Endodermal cell (in vitro differentiated cells): ENCODE measurements at regions not wholly inside any gene's neighbourhood (a gene's known extent, or its start where the extent isn't known, plus 50 kb on each side); places are given as distances from the start of the nearest gene placed in this dataset.

Experiments used
- DNase-seq: peaks from one replicate; pipeline ENCODE4 v3.0.0-alpha.2; 2017
- H3K27ac ChIP-seq: 2 replicates; pipeline ENCODE4 v1.5.1; 2013; ENCODE audit warnings: mild to moderate bottlenecking, low read depth, low read length, moderate library complexity
- H3K27me3 ChIP-seq: 2 replicates; pipeline ENCODE4 v1.6.1; 2013; ENCODE audit warnings: mild to moderate bottlenecking, low read length, moderate library complexity; ENCODE audit not compliant: insufficient read depth, control insufficient read depth, poor library complexity, severe bottlenecking
- H3K36me3 ChIP-seq: 2 replicates; pipeline ENCODE4 v1.7.0; 2013; ENCODE audit warnings: mild to moderate bottlenecking, low read length, moderate library complexity; ENCODE audit not compliant: control insufficient read depth, insufficient read depth
- H3K4me1 ChIP-seq: one replicate; pipeline ENCODE4 v1.7.0; 2013; ENCODE audit warnings: low read length; ENCODE audit not compliant: control insufficient read depth, insufficient read depth
- H3K4me3 ChIP-seq: 2 replicates; pipeline ENCODE4 v1.5.1; 2013; ENCODE audit warnings: mild to moderate bottlenecking, low read length, moderate library complexity
- H3K9ac ChIP-seq: 2 replicates; pipeline ENCODE4 v1.6.1; 2013; ENCODE audit warnings: mild to moderate bottlenecking, low read length, moderate library complexity; ENCODE audit not compliant: poor library complexity, severe bottlenecking; ENCODE audit errors: extremely low read depth
- H3K9me3 ChIP-seq: 2 replicates; pipeline ENCODE4 v1.6.1; 2013; ENCODE audit warnings: mild to moderate bottlenecking, low read length, moderate library complexity; ENCODE audit not compliant: control insufficient read depth
- H3K27ac Mint-ChIP-seq: 2 replicates; pipeline ENCODE4 v1.8.0; 2020; ENCODE audit warnings: mixed read lengths
- H3K27me3 Mint-ChIP-seq: 2 replicates; pipeline ENCODE4 v1.8.0; 2021; ENCODE audit warnings: mild to moderate bottlenecking, mixed read lengths; ENCODE audit not compliant: insufficient read depth
- H3K36me3 Mint-ChIP-seq: 2 replicates; pipeline ENCODE4 v1.8.0; 2020; ENCODE audit warnings: low read depth, mixed read lengths
- H3K4me1 Mint-ChIP-seq: 2 replicates; pipeline ENCODE4 v1.8.0; 2020; ENCODE audit warnings: mixed read lengths
- H3K4me3 Mint-ChIP-seq: 2 replicates; pipeline ENCODE4 v1.8.0; 2020; ENCODE audit warnings: mild to moderate bottlenecking, moderate library complexity, mixed read lengths
- H3K9me3 Mint-ChIP-seq: 2 replicates; pipeline ENCODE4 v1.8.0; 2020; ENCODE audit warnings: mild to moderate bottlenecking, mixed read lengths
- WGBS, 2 experiments: methylation state at CpG; one replicate each; pipeline versions ENCODE4 v1.1.5 to v1.1.7; 2013; ENCODE audit warnings: missing lambda C conversion rate in 2 of 2, mixed read lengths in 1 of 2; ENCODE audit not compliant: insufficient coverage in 1 of 2, insufficient read length in 1 of 2; 5-methylcytosine and 5-hydroxymethylcytosine counted together
- TF ChIP-seq, protein P1 (sequence below): fragments of 200-600 bp; sonication (generic); conservative IDR thresholded peaks from 2 replicates; pipeline ENCODE4 v1.5.0; 2021; ENCODE audit warnings: antibody characterized with exemption, mild to moderate bottlenecking

DNA sequence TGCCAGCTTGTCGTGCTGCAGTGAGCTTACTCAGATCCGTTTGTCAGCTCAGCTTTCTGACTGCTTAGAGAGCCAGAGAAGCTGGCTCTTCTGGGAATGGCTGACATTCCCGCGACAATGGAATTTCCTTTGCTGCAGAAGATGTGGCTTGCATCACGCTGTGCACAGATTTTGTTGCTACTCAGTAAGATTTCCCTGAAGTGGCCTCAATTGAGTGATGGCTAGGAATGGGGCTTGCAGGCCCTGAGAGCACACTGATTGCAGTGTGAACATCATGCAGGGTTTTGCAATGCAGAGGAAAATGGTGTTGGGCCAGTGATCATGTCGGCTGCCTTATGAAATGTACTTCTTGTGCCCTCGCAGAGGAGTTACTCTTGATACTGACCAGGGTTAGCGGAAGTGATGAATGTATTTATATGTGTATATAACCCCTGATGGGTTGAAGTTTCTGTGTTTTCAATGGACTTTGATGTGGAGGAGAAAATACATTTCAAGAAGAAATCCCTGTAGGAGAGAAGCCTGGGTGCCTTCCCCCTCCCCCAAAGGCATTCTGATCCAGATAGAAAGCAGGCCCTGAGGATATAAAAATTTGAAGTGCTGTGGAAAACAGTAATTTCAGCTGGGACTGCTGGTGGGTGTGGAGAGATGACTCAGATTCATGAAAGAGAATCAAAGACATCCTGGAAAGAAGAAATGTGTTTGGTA, 102.5 kb upstream of the PDZRN3 start:
- H3K36me3 Mint-ChIP-seq: no peaks in the 10 kb centered on the region
- Histone ChIP-seq H3K36me3 (no peaks in the 10 kb centered on the region), H3K9ac (no peak overlapping the region), H3K27ac (peak overlapping the region; percentile 81), H3K4me3 (no peak overlapping the region), H3K9me3 (no peaks in the 10 kb centered on the region), H3K4me1 (peaks cover 17% of the 10 kb centered on the region), H3K27me3 (no peaks in the 10 kb centered on the region)
- no peaks in the 10 kb centered on the region for H3K27me3 Mint-ChIP-seq
- no peaks in the 10 kb centered on the region for H3K9me3 Mint-ChIP-seq
- TF ChIP-seq, protein P1, sequence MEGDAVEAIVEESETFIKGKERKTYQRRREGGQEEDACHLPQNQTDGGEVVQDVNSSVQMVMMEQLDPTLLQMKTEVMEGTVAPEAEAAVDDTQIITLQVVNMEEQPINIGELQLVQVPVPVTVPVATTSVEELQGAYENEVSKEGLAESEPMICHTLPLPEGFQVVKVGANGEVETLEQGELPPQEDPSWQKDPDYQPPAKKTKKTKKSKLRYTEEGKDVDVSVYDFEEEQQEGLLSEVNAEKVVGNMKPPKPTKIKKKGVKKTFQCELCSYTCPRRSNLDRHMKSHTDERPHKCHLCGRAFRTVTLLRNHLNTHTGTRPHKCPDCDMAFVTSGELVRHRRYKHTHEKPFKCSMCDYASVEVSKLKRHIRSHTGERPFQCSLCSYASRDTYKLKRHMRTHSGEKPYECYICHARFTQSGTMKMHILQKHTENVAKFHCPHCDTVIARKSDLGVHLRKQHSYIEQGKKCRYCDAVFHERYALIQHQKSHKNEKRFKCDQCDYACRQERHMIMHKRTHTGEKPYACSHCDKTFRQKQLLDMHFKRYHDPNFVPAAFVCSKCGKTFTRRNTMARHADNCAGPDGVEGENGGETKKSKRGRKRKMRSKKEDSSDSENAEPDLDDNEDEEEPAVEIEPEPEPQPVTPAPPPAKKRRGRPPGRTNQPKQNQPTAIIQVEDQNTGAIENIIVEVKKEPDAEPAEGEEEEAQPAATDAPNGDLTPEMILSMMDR: no peak
- DNase-seq: peak; percentile 78
- peaks cover 32% of the 10 kb centered on the region for H3K4me1 Mint-ChIP-seq
- H3K4me3 Mint-ChIP-seq: no peak overlapping the region
- H3K27ac Mint-ChIP-seq: no peak overlapping the region
- 34 to 54% methylated on average over 5 to 8 of the region's 8 CpGs for WGBS, 2 experiments

DNA sequence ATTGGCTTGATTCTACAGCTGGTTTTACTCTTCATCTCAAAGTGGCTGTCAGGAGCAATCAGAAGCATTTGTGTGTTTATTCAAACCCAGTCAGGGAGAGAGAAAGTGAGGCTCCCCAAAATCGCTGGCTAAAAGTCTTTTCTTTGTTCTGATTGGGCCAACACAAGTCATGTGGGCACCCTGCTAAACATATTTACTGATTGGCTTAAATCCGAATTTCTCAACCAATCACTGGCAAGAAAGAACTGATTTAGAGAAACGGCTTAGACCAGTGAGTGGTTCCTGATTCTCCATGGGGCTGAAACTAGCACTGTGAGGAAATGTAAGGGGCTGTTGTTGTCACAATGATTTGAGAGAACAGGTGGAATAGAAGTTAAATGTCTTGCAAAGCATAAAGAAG, 98.9 kb upstream of the PDZRN3 start:
- no peak overlapping the region for H3K4me3 Mint-ChIP-seq
- H3K9ac ChIP-seq: no peak overlapping the region
- no peak overlapping the region for H3K27ac ChIP-seq
- H3K36me3 Mint-ChIP-seq: no peaks in the 10 kb centered on the region
- no peaks in the 10 kb centered on the region for H3K9me3 ChIP-seq
- no peaks in the 10 kb centered on the region for H3K9me3 Mint-ChIP-seq
- WGBS, 2 experiments: 86 to 94% methylated on average over 3 of the region's 3 CpGs
- peaks cover 30% of the 10 kb centered on the region for H3K4me1 Mint-ChIP-seq
- no peak overlapping the region for H3K27ac Mint-ChIP-seq
- TF ChIP-seq, protein P1: no peak
- H3K27me3 ChIP-seq: no peaks in the 10 kb centered on the region
- H3K27me3 Mint-ChIP-seq: no peaks in the 10 kb centered on the region
- DNase-seq: no peak
- no peak overlapping the region for H3K4me3 ChIP-seq
- H3K36me3 ChIP-seq: no peaks in the 10 kb centered on the region
- peaks cover 13% of the 10 kb centered on the region for H3K4me1 ChIP-seq

DNA sequence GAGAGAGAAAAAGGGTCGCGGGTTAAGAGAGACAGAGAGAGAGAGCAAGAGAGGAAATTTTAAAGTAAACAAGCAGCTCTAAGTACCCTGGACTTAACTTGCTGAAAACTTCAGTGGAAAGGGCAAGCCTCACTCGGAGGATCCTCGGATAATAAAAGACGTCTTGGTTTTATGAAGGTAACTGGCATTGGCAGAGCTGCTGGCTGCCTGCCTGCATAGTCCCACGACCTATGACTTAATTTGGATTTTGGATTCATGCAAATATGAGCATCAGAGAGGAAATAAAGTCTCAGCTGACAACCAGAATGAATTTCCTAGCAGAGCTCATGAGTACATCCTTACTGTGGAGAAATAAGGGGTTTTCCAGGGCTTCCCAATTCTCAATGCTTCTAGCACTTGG, 95.1 kb upstream of the PDZRN3 start:
- no peak for DNase-seq
- H3K4me1 ChIP-seq: no peaks in the 10 kb centered on the region
- H3K27ac Mint-ChIP-seq: no peak overlapping the region
- no peaks in the 10 kb centered on the region for H3K36me3 Mint-ChIP-seq
- H3K4me3 ChIP-seq: no peak overlapping the region
- H3K27ac ChIP-seq: no peak overlapping the region
- 89 to 91% methylated on average over 6 of the region's 6 CpGs for WGBS, 2 experiments
- no peaks in the 10 kb centered on the region for H3K27me3 Mint-ChIP-seq
- H3K4me1 Mint-ChIP-seq: peaks cover 16% of the 10 kb centered on the region
- no peaks in the 10 kb centered on the region for H3K27me3 ChIP-seq
- no peaks in the 10 kb centered on the region for H3K9me3 Mint-ChIP-seq
- no peak overlapping the region for H3K4me3 Mint-ChIP-seq
- TF ChIP-seq, protein P1: no peak
- H3K36me3 ChIP-seq: no peaks in the 10 kb centered on the region
- H3K9me3 ChIP-seq: peaks cover 10% of the 10 kb centered on the region
- H3K9ac ChIP-seq: no peak overlapping the region
